ENCODE measurements at regions not wholly inside any gene's neighbourhood (a gene's known extent, or its start where the extent isn't known, plus 50 kb on each side); places are given as distances from the start of the nearest gene placed in this dataset.

- H3K36me3 ChIP-seq (ENCODE audit: control insufficient read depth in 2 of 2, insufficient read depth in 2 of 2, low read length in 1 of 2), result no peaks in the 10 kb centered on the region
- ChIA-PET RAD21 (ENCODE audit: unreplicated experiment) (no interaction called here), SMC1A (ENCODE audit: uncharacterized antibody, unreplicated experiment) (no interaction called here), CTCF (no interaction called here), POLR2A (no interaction called here)
- H3K4me2 ChIP-seq (ENCODE audit: control insufficient read depth, insufficient read depth), result no peak overlapping the region
- H4K20me1 ChIP-seq (ENCODE audit: control insufficient read depth, insufficient read depth), result no peaks in the 10 kb centered on the region
- BruUV-seq (replicated peaks), result no TSS peak
- no peak for ATAC-seq
- no peak overlapping the region for H3K27ac ChIP-seq (ENCODE audit: control insufficient read depth, insufficient read depth)
- no peak overlapping the region for H2AFZ ChIP-seq (ENCODE audit: control insufficient read depth, low read depth, low read length)
- no peak for FAIRE-seq
- 54% methylated on average over 4 of the region's 4 CpGs for WGBS (ENCODE audit: insufficient coverage, insufficient replicate concordance, low lambda C conversion rate, missing lambda C conversion rate)
- intact Hi-C loops (cut with micrococcal nuclease; ENCODE audit: unreplicated experiment), result no loop called here
- no peaks in the 10 kb centered on the region for H3K79me2 ChIP-seq (ENCODE audit: control insufficient read depth, insufficient read depth, low read length)
- H3K9me3 ChIP-seq (replicated peaks; ENCODE audit: control insufficient read depth, insufficient read depth, low read length), result no peaks in the 10 kb centered on the region
- peaks cover 1 to 2% of the 10 kb centered on the region in 2 experiments for H3K27me3 ChIP-seq (replicated peaks in 1 of 2; ENCODE audit: control insufficient read depth in 2 of 2, insufficient read depth in 2 of 2, low read length in 1 of 2)
- DNase-seq (ENCODE audit: low read depth, low spot score), result no peak
- no peak overlapping the region for H3K9ac ChIP-seq (ENCODE audit: control insufficient read depth, insufficient read depth, low read length)
- in situ Hi-C loops (cut with MboI), result loop anchor here (10.0 kb wide), 1 partner anchor 63 kb away; no protein-coding TSS in a partner anchor
- no peak overlapping the region for H3K4me3 ChIP-seq
- TF ChIP-seq NRF1 (conservative IDR thresholded peaks at IDR 0.05; ENCODE audit: low read depth, low read length), result no peak
- H3K4me1 ChIP-seq (ENCODE audit: control insufficient read depth, insufficient read depth, low read length), result no peaks in the 10 kb centered on the region
Measured at GRCh38 chr13:26908126-26908525, 147.5 kb upstream of the GPR12 start.

GRCh38 chr13:26899202-26899601, 138.6 kb upstream of the GPR12 start:
- no peaks in the 10 kb centered on the region for H3K4me1 ChIP-seq (ENCODE audit: control insufficient read depth, insufficient read depth, low read length)
- POLR2A ChIA-PET, result no interaction called here
- no TSS peak for BruUV-seq (replicated peaks)
- H2AFZ ChIP-seq (ENCODE audit: control insufficient read depth, low read depth, low read length), result no peak overlapping the region
- no peak for FAIRE-seq
- H4K20me1 ChIP-seq (ENCODE audit: control insufficient read depth, insufficient read depth), result no peaks in the 10 kb centered on the region
- in situ Hi-C loops (cut with MboI), result no loop called here
- H3K27me3 ChIP-seq (replicated peaks in 1 of 2; ENCODE audit: control insufficient read depth in 2 of 2, insufficient read depth in 2 of 2, low read length in 1 of 2), result peaks cover 2 to 4% of the 10 kb centered on the region in 2 experiments; a peak in 3 of 4 replicates
- no peak overlapping the region for H3K9ac ChIP-seq (ENCODE audit: control insufficient read depth, insufficient read depth, low read length)
- intact Hi-C loops (cut with micrococcal nuclease; ENCODE audit: unreplicated experiment), result no loop called here
- no peaks in the 10 kb centered on the region for H3K79me2 ChIP-seq (ENCODE audit: control insufficient read depth, insufficient read depth, low read length)
- RAD21 ChIA-PET (ENCODE audit: unreplicated experiment), result no interaction called here
- DNase-seq (ENCODE audit: low read depth, low spot score), result no peak
- H3K4me2 ChIP-seq (ENCODE audit: control insufficient read depth, insufficient read depth), result no peak overlapping the region
- H3K4me3 ChIP-seq, result no peak overlapping the region
- ATAC-seq, result no peak
- no peaks in the 10 kb centered on the region for H3K36me3 ChIP-seq (ENCODE audit: control insufficient read depth in 2 of 2, insufficient read depth in 2 of 2, low read length in 1 of 2)
- SMC1A ChIA-PET (ENCODE audit: uncharacterized antibody, unreplicated experiment), result no interaction called here
- CTCF ChIA-PET, result interaction anchor here (1.8 kb wide), 1 partner anchor 26 kb away, joined by 6 read pairs; no protein-coding TSS in a partner anchor
- H3K27ac ChIP-seq (ENCODE audit: control insufficient read depth, insufficient read depth), result no peak overlapping the region
- 3% methylated on average over 5 of the region's 5 CpGs for WGBS (ENCODE audit: insufficient coverage, insufficient replicate concordance, low lambda C conversion rate, missing lambda C conversion rate)
- H3K9me3 ChIP-seq (replicated peaks; ENCODE audit: control insufficient read depth, insufficient read depth, low read length), result no peaks in the 10 kb centered on the region
- TF ChIP-seq NR2C2 (IDR thresholded peaks at IDR 0.05; ENCODE audit: borderline replicate concordance, control insufficient read depth, insufficient read length, low read depth), result no peak
- no peak for TF ChIP-seq ZNF274 (IDR thresholded peaks at IDR 0.05; ENCODE audit: insufficient read depth, insufficient read length)
- no peak for TF ChIP-seq KAT2A (conservative IDR thresholded peaks at IDR 0.05; ENCODE audit: control insufficient read depth, low read depth, low read length)
- no peak for TF ChIP-seq SUZ12 (IDR thresholded peaks at IDR 0.05; ENCODE audit: unreplicated experiment)
- no peak for TF ChIP-seq NR2F1 (conservative IDR thresholded peaks at IDR 0.05)
- no peak for TF ChIP-seq ZSCAN29 (IDR thresholded peaks at IDR 0.05)
- TF ChIP-seq RAD51 (IDR thresholded peaks at IDR 0.05), result no peak
- no peak for TF ChIP-seq SMC3 (IDR thresholded peaks at IDR 0.05; ENCODE audit: borderline replicate concordance, low read length)
- TF ChIP-seq ZNF24 (IDR thresholded peaks at IDR 0.05), result no peak
- no peak for TF ChIP-seq PRDM15 (CRISPR knock-in tag; IDR thresholded peaks at IDR 0.05)
- no peak for TF ChIP-seq CTCF (IDR thresholded peaks at IDR 0.05 in 2 of 3, conservative IDR thresholded peaks at IDR 0.05 in 1 of 3; ENCODE audit: control insufficient read depth in 2 of 3, extremely low read depth in 1 of 3, insufficient read depth in 1 of 3, low read depth in 3 of 3, low read length in 3 of 3)
- no peak for TF ChIP-seq SIN3A (IDR thresholded peaks at IDR 0.05; ENCODE audit: low read depth, low read length)
- no peak for TF ChIP-seq CREB1 (IDR thresholded peaks at IDR 0.05; ENCODE audit: low read depth)

Measured in GM12878 (cell line).